ENCODE measurements at regions not wholly inside any gene's neighbourhood (a gene's known extent, or its start where the extent isn't known, plus 50 kb on each side); places are given as distances from the start of the nearest gene placed in this dataset.

- TF ChIP-seq ETV6 (CRISPR knock-in tag; IDR thresholded peaks at IDR 0.05) (no peak), CTCF (IDR thresholded peaks at IDR 0.05) (no peak), IRF1 (CRISPR knock-in tag; IDR thresholded peaks at IDR 0.05) (no peak), ATF1 (CRISPR knock-in tag; IDR thresholded peaks at IDR 0.05) (no peak), ATF3 (CRISPR knock-in tag; conservative IDR thresholded peaks at IDR 0.05) (no peak), ZNF317 (CRISPR knock-in tag; IDR thresholded peaks at IDR 0.05; ENCODE audit: borderline replicate concordance, low read depth) (no peak), PRRX2 (CRISPR knock-in tag; IDR thresholded peaks at IDR 0.05) (no peak), FOXP4 (CRISPR knock-in tag; IDR thresholded peaks at IDR 0.05) (no peak), ATF2 (CRISPR knock-in tag; IDR thresholded peaks at IDR 0.05; ENCODE audit: borderline replicate concordance, low read depth) (no peak), NR3C1 (CRISPR knock-in tag; conservative IDR thresholded peaks at IDR 0.05; ENCODE audit: low read depth) (no peak), CBFB (CRISPR knock-in tag; IDR thresholded peaks at IDR 0.05; ENCODE audit: low read depth) (no peak)
Observed at GRCh38 chr3:152039887-152040286, 166.4 kb downstream of the SUCNR1 start.
